ENCODE measurements at regions not wholly inside any gene's neighbourhood (a gene's known extent, or its start where the extent isn't known, plus 50 kb on each side); places are given as distances from the start of the nearest gene placed in this dataset.

GRCh38 chr7:41152179-41152678, 550.7 kb downstream of the INHBA start:
- Histone ChIP-seq H3K27ac (no peak overlapping the region), H3K36me3 (no peaks in the 10 kb centered on the region), H3K27me3 (no peaks in the 10 kb centered on the region), H3K9me3 (no peaks in the 10 kb centered on the region), H3K4me1 (no peaks in the 10 kb centered on the region), H3K4me3 (no peak overlapping the region)
- in situ Hi-C loops (cut with MboI; ENCODE audit: low pct_ligation_motif_present in 1 of 4, low pct_unique_long_range_greater_than_20kb in 1 of 4, low sequenced_read_pairs in 3 of 4) = no loop called here
- WGBS, 2 donors (ENCODE audit: low coverage in 1 of 2) = 86 to 88% methylated on average over 3 to 4 of the region's 4 CpGs
- intact Hi-C loops (cut with DNase I; ENCODE audit: low total_unique reads) = no loop called here
- TF ChIP-seq CTCF (IDR thresholded peaks at IDR 0.05) = no peak
- TF ChIP-seq POLR2A (IDR thresholded peaks at IDR 0.05) = no peak
- TF ChIP-seq EP300 (IDR thresholded peaks at IDR 0.05; ENCODE audit: low read depth) = no peak
- TF ChIP-seq POLR2AphosphoS5 (IDR thresholded peaks at IDR 0.05) = no peak
- no peak for DNase-seq

- no peaks in the 10 kb centered on the region for H3K36me3 ChIP-seq
- H3K4me1 ChIP-seq = no peaks in the 10 kb centered on the region
- no peaks in the 10 kb centered on the region for H3K27me3 ChIP-seq
- no peak for DNase-seq
- no peak overlapping the region for H3K4me3 ChIP-seq
- no peak overlapping the region for H3K27ac ChIP-seq
- TF ChIP-seq EP300 (IDR thresholded peaks at IDR 0.05; ENCODE audit: low read depth) (no peak), POLR2A (IDR thresholded peaks at IDR 0.05) (no peak), CTCF (IDR thresholded peaks at IDR 0.05) (no peak), POLR2AphosphoS5 (IDR thresholded peaks at IDR 0.05) (no peak)
- H3K9me3 ChIP-seq = no peaks in the 10 kb centered on the region
- in situ Hi-C loops (cut with MboI; ENCODE audit: low pct_ligation_motif_present in 1 of 4, low pct_unique_long_range_greater_than_20kb in 1 of 4, low sequenced_read_pairs in 3 of 4) (no loop called here), intact Hi-C loops (cut with DNase I; ENCODE audit: low total_unique reads) (no loop called here)
- WGBS, 2 donors (ENCODE audit: low coverage in 1 of 2) = 89 to 92% methylated on average over 6 to 16 of the region's 16 CpGs
Measured at GRCh38 chr7:41149576-41149975, 553.3 kb downstream of the INHBA start.

- no peaks in the 10 kb centered on the region for H3K9me3 ChIP-seq
- in situ Hi-C loops (cut with MboI; ENCODE audit: low pct_ligation_motif_present in 1 of 4, low pct_unique_long_range_greater_than_20kb in 1 of 4, low sequenced_read_pairs in 3 of 4) (no loop called here), intact Hi-C loops (cut with DNase I; ENCODE audit: low total_unique reads) (no loop called here)
- WGBS, 2 donors (ENCODE audit: low coverage in 1 of 2) = 33 to 39% methylated on average over 1 of the region's 1 CpG
- no peaks in the 10 kb centered on the region for H3K4me1 ChIP-seq
- no peaks in the 10 kb centered on the region for H3K27me3 ChIP-seq
- H3K4me3 ChIP-seq = no peak overlapping the region
- H3K27ac ChIP-seq = no peak overlapping the region
- no peaks in the 10 kb centered on the region for H3K36me3 ChIP-seq
- TF ChIP-seq POLR2AphosphoS5 (IDR thresholded peaks at IDR 0.05) = no peak
- no peak for TF ChIP-seq POLR2A (IDR thresholded peaks at IDR 0.05)
- no peak for TF ChIP-seq EP300 (IDR thresholded peaks at IDR 0.05; ENCODE audit: low read depth)
- no peak for TF ChIP-seq CTCF (IDR thresholded peaks at IDR 0.05)
- DNase-seq = no peak
Measured at GRCh38 chr7:41148521-41148951, 554.4 kb downstream of the INHBA start.

- in situ Hi-C loops (cut with MboI; ENCODE audit: low pct_ligation_motif_present in 1 of 4, low pct_unique_long_range_greater_than_20kb in 1 of 4, low sequenced_read_pairs in 3 of 4) = no loop called here
- Histone ChIP-seq H3K27ac (no peak overlapping the region), H3K4me1 (no peaks in the 10 kb centered on the region), H3K27me3 (no peaks in the 10 kb centered on the region), H3K4me3 (no peak overlapping the region), H3K9me3 (no peaks in the 10 kb centered on the region), H3K36me3 (no peaks in the 10 kb centered on the region)
- WGBS, 2 donors (ENCODE audit: low coverage in 1 of 2) = 83 to 84% methylated on average over 1 to 3 of the region's 3 CpGs
- no peak for DNase-seq
- TF ChIP-seq CTCF (IDR thresholded peaks at IDR 0.05) = no peak
- intact Hi-C loops (cut with DNase I; ENCODE audit: low total_unique reads) = no loop called here
Measured at GRCh38 chr7:41147606-41148485, 555.0 kb downstream of the INHBA start.
